NCI-H1105 (cell line): ENCODE measurements at regions not wholly inside any gene's neighbourhood (a gene's known extent, or its start where the extent isn't known, plus 50 kb on each side); places are given as distances from the start of the nearest gene placed in this dataset.

Experiments used
- DNase-seq: peaks from one replicate; lab custom pipeline; 2025; lab: John Stamatoyannopoulos, UW

DNA sequence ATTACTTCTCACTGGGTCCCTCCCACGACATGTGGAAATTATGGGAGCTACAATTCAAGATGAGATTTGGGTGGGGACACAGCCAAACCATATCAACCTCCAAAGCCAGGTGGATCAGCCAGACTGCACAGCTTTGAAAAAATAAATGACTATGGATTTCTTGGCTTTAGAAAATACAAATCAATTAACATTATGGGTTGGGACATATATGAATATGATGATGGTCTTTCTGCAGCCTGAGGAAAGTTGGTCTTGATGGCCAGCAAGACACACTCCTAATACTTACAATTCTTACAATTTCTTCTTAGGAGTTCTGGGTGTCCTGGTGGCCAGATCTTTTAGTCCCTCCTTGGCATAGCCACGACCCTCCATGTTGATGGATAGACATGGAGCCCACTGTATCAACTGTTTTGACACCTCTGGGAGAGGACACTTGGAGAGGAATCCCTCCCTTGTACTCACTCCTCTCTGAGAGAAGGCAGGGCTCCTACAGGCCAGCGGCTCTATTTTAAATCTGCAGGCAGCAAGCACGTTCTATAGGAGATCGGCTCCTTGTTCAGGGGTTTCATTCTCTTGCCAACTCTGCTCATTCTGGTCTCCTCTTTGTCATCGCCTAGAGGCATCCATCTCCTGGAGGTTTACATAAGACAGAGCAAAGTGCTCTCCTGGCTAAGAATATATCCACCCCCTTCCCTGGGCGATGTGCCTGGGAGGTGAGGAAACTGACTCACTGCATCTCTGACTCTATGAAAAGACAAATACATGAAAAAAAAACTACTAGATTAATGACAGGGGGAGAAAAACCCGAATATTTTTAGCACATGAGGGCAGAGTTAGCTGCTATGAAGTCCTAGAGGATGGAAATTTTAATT is 145.9 kb downstream of the CARTPT start:
- no peak for DNase-seq

DNA sequence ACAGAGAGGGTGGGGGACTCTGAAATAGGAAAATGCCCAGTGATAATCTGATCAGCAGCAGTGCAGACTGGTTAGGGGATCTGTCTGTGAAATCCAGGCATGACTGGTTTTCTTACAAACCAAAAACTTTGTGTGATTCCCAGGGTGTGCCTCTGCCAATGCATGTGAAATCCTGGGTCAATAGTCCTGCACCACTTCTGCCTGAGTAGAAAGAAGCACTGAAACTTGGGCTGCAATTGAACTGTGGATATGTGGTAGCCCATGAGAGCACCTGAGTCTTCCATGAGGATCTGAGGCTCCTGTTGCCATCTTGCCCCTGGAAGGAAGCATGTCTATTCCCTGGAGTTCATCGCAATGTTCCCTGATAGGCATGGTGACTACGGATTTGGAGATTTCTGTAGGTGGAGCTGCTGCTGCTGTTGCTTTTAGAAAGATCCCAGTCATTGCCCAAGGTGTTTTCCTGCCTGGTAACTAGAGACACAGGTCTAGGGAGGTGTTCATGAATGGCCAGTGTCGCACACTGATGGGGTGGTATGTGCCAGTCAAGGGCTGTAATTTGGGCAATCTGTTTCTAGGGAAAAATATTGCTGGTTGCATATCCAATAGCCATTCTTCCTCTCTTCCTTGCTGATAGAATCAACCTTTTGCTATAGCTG is 146.7 kb downstream of the CARTPT start:
- DNase-seq: no peak

DNA sequence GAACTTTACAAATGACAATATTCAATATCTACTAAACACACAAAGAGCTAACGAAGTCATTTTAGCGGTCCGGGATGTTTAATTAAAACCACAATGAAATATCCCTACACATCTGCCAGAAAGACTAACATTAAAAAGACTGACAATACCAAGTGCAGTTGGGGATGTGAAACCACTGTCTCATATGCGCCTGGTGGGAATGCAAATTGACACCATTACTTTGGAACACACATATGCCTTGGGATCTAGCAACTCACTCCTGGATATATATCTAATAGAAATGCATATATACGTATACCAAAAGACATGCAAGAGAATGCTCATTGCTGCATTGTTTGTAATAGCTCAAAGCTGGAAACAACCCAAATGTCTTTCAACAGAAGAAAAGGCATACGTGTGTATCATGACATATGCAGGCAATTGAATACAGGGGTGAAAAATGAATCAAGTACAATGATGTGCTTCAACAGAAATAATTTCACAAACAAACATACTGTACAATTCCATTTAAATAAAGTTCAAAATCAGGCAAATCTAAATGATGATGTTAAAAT is 153.3 kb downstream of the CARTPT start:
- no peak for DNase-seq

DNA sequence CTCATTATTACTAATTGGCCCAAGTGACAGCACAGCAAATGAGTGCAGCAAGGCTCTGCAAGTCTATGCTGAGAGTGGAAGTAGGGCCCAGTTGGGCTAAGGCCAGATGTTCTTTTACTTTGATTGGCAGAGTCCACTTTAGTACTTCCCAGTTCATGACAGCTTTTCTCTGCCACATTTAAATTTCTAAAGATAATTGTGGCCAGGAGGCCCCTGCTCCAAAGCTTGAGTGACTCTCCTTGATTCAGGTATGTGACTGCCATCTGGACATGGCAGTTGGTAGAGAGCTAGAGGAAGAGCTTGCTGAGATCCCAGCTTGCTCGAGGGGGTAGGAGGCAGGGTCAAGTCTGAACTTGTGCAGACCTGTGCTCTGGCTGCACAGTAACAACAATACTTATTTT is 154.1 kb downstream of the CARTPT start:
- peak; percentile 82 for DNase-seq

DNA sequence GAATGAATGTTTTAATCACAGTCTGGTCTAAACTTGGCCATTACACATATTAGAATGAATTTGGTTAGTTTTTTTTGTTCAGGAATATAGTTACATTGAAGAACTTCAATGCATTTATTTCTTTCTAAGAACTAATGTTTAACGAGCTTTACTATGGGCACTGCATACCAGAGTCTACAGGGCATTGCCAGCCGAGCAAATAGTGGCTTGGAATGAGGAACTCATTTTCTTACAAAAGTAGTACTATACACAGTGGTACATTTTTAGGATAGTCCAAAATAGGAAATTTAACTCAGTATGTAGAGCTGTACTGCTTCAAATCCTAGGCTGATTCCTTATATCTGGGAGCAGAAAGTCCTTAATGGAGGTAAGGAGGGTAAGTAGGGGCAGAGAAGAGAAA is 155.4 kb downstream of the CARTPT start:
- no peak for DNase-seq

DNA sequence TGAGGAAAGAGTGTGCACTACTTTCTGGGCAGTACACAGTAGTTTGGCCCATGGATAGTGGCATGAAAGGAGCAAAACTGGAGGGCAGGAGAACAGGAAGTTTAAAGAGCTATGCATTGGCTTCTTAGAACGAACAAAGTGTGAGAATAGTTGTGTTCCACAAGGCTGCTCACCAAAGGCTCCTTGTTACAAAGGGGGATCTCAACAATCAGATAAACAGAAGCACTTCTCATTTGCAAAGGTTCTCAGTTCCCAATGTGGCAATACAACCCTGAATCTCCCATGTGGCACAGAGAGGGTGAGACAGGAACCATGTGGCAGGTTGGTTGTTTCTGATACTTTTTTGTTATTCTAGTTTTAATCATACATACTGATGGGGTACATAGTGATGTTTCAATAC is 158.4 kb downstream of the CARTPT start:
- DNase-seq: no peak

DNA sequence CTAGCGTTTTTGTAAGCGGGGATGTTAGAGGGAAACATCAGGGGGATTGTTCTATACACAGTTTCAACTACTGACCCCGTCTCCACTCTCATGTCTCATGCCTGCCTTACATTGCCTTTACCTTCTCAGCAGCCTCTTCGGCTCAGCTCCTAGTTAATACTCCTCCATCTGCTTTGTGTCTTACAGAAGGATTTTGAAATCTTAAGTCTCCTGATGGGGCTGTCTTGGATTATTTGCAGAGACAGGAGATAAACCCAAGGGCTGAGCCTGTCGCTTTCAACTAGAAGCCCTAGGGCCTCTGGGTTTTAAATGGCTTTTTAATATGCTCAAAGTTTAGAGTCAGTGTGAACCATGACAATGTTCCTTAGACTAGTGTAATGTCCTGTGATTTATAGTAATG is 161.5 kb downstream of the CARTPT start:
- no peak for DNase-seq

- DNase-seq: no peak
Observed at GRCh38 chr5:71882826-71883741, 164.0 kb downstream of the CARTPT start.

GRCh38 chr5:71883742-71884103 is 164.6 kb downstream of the CARTPT start:
- no peak for DNase-seq

- no peak for DNase-seq
Observed at GRCh38 chr5:71884926-71885325, 165.9 kb downstream of the CARTPT start.

DNA sequence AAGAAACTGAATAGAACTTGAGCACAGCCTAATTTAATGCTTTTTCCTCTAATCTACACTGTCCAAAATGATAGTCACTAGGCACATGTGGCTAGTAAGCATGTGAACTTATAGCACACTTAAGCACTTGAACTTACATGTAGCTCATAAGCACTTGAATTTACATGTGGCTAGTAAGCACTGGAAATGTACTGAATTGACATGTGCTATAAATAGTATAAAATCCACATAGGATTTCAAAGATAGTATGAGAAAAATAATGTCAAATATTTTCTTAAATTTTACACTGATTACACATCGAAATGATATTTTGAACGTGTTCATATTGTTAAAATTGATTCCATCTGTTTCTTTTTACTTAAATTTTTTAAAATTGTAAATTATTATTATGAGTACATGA is 167.3 kb downstream of the CARTPT start:
- no peak for DNase-seq

DNA sequence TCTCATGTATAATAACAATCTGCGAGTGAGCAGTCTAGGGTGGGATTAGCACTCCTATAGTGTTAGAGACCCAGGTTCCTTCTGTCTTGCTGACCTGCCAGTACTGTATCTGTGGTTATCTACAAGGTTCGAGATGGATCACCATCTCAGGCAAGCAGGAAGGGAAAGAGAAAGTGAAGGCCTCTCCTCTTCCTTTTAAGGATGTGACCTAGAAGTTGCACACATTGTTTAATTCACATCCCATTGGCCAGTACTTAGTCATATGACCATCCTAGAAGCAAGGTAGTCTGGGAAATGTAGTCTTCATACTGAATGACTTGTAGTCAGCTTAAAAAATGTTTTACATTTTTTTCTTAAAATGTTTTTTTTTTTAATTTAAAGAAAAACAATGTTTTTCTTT is 168.6 kb downstream of the CARTPT start:
- no peak for DNase-seq

- DNase-seq: no peak
Observed at GRCh38 chr5:71891406-71891805, 172.3 kb downstream of the CARTPT start.

DNA sequence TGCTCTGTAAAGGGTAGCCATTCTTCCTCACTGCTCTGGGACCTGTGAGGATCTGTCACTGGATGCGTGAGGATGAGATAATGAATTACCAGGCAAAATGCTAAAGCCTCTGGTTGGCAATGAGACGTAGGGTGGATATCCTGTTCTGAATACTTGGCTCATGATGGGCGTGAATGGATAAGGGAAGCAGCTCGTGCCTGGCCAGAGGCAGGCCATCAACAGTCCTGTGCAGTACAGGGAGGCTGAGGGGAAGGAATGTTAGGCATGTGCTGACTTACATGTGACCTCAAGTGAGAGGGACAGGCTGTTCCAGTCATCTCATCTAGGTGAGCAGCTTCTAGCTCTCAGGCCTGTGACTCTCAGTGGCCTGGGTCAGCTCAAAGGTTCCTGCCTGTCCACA is 172.8 kb downstream of the CARTPT start:
- no peak for DNase-seq

DNA sequence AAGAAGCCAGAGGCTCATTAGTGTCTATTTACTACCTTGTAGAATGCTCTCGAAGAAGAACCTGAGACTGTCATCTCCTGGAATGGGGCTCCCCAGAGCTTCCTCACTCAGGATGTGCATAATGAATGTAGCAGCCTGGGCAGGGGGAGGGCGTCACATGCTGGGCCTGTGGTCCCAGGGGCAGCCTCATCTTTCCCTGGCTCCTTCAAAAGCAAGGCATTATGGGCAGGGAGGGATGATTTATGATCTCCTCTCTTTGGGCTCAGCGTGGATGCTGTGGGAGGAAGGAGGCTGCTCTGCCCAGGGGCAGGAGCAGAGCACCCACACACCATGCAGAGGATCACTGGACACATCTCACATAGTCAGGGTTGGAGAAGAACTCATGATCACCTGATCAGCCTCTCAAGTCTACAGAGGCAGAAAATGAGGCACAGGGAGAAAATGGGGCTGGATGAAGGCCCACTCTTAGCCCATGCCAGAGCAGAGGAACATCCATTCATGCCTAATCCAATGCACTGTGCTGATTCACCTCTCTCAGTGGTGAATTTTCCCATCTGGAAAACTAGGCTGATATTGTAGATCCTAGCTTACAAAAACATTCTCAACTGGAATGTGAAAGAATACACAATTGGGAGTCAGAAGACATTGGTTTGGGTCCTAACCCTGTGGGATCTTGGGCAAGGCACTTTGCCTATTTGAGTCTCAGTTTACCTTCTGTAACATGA is 173.7 kb downstream of the CARTPT start:
- no peak for DNase-seq

DNA sequence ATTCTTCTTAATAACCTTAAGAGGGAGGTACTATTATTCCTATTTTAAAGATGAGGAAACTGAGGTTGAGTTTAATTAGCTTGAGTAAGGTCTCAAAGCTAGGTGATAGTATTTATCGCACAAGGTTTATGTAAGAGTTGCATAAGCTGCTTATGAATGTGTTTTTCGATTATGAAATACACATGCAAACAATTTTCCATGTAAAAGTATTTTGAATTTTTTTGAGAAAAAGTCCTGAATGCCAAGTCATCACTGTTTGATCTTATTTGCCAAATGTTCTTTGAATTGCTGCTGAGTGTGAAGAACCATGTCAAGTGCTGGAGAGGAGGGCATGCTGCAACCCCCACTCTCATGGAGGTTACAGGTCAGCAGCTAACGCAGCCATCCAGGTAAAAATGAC is 174.4 kb downstream of the CARTPT start:
- DNase-seq: no peak

DNA sequence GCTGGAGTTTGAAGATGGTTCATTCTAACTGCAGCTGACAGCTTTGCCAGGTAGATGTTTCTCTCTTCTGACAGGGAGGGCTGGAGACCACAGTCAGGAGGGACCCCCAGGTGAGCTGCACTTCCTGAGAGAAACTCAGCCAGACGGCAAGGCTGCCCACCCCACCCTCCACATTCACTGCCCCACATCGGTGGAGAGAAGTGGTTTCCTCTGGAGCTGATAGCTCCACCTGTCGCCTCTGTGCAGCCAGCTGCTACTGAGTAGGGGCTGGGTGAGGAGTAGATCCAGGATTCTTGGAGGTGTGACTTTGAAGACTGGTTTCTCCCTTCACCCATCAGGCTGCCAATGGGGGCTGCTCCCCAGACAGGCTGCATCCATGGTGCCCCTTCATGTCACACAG is 175.0 kb downstream of the CARTPT start:
- DNase-seq: no peak

DNA sequence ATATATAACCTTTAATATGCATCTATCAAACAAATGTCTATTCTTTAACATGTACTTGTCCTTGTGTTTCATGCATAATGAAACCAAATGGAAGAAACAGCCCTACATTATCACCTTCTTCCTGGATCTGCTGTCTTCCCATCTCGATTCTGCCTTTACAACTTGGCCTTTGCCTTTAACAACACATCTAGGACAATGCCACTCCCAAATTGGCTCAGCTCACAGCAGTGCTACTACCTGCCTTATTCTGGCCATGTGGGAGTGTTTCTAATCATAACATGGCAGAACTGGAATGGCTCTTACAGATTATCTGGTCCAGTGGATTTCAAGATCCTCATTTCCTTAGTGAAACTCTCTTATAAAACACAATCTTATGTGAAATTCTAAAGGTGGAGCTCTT is 176.5 kb downstream of the CARTPT start:
- no peak for DNase-seq

- DNase-seq: no peak
Observed at GRCh38 chr5:71899865-71900342, 180.8 kb downstream of the CARTPT start.

- peak; percentile 31 for DNase-seq
Observed at GRCh38 chr5:71903808-71904207, 184.7 kb downstream of the CARTPT start.

DNA sequence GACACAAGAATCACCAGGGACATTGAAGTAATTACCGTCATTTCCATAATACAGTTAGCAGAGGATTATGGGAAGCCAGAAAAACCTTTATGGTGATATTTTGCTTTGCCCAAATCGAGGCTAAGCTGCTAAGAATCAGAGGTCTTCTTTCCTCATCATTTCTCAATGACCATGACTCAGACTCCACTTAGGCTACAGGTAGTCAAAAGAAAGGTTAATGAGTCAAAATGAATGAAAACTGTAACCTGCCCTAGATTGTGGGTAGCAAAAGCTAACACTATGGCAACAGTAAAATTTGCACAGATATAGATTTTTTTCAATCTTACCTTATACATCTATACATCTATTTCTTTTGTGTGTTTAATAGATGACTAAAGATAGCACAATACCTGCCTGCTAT is 185.8 kb downstream of the CARTPT start:
- no peak for DNase-seq
